Coronary artery (tissue), 2 donors: ENCODE measurements at regions not wholly inside any gene's neighbourhood (a gene's known extent, or its start where the extent isn't known, plus 50 kb on each side); places are given as distances from the start of the nearest gene placed in this dataset.

ENCODE experiments used
- DNase-seq: peaks from one replicate; pipeline ENCODE4 v3.0.0-alpha.2; 2017; ENCODE audit warnings: low spot score
- H3K27ac ChIP-seq, 2 donors: fragments of 200-600 bp; sonication (generic); one replicate each; pipeline ENCODE4 v1.5.1; 2016 to 2019
- H3K4me3 ChIP-seq: fragments of 200-600 bp; sonication (generic); 2 replicates; pipeline ENCODE4 v1.5.1; 2016; ENCODE audit warnings: mild to moderate bottlenecking, moderate library complexity
- CTCF ChIP-seq: fragments of 200-600 bp; sonication (generic); IDR thresholded peaks from one replicate; pipeline ENCODE4 v1.5.1; 2019; ENCODE audit warnings: antibody characterized with exemption

- H3K4me3 ChIP-seq: no peak overlapping the region
- DNase-seq: no peak
- H3K27ac ChIP-seq: no peak overlapping the region
- TF ChIP-seq CTCF: no peak
Observed at GRCh38 chr22:44575381-44576268, 77.6 kb upstream of the RTL6 start.

DNA sequence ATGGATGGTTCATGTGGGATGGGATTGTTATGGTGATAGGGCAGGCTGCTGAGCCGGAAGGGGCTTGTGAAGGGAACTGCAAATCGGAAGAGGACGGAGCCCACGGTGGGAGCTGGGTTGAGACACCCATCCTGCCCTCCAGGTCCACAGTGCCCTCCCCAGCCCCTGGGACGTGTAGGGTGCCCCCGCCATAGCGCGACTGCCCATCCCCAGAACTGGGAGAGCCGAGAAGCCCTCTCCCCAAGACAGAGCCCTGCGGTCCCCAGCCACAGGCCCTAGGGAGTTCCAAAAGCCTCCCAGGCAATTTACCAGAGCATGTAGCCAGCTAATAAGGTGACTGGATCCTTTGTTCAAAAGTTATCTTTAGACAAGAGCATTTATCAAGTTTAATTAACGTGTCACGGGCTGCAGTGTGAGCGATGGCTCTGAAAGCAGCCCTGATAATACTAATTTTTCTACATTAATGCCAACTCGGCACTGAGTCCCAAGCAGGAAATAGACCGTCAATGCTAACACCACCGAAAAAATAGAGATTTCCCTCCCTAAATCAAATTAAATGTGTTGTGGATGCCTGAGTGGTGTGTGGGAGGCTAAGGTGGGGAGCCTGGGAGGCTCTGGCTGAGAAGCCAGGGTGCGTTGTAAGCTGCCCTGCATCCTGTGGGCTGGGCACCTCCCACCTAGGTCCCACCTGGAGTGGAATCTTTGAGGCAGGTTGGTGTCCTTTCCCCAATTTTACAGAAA lies 76.8 kb upstream of the RTL6 start:
- DNase-seq: no peak
- Histone ChIP-seq H3K27ac (no peak overlapping the region), H3K4me3 (no peak overlapping the region)
- no peak for TF ChIP-seq CTCF

DNA sequence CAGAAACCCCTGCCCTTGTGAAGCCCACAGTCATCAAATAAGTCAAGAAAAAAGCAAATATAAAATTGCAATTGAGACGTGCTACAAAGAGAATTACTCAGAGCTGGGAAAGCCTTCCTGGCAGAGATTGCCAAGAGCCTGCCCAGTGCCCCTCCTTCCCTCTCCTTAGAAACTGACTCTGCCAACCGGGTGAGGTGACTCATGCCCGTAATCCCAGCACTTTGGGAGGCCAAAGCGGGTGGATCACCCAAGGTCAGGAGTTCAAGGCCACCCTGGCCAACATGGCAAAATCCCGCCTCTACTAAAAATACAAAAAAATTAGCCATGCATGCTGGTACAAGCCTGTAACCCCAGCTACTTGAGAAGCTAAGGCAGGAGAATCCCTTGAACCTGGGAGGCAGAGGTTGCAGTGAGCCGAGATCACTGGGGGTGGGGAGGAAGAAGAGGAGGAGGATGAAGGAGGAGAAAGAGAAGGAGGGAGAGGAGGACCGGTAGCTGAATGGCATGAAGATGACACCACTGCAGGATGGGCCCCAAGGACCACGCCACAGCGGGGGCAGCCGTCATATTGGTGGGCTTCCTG lies 76.1 kb upstream of the RTL6 start:
- no peak for TF ChIP-seq CTCF
- Histone ChIP-seq H3K27ac (no peak overlapping the region), H3K4me3 (no peak overlapping the region)
- no peak for DNase-seq

DNA sequence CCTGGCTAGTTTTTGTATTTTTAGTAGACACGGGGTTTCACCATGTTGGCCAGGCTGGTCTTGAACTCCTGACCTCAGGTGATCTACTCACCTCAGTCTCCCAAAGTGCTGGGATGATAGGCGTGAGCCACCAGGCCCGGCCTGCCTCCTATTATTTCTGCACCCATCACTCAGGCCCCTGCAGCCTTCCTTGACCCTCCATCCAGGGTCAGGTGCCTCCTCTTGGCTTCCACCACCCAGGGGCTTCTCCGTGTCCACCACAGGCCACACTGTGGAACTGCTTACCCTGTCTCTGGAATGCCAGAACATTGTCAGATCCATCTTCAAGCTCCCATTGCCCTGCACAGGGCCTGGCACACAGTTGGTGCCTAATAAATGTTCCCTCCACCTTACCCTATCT lies 75.4 kb upstream of the RTL6 start:
- no peak for DNase-seq
- no peak overlapping the region for H3K27ac ChIP-seq
- no peak for TF ChIP-seq CTCF
- no peak overlapping the region for H3K4me3 ChIP-seq

GRCh38 chr22:44572414-44573207 lies 74.6 kb upstream of the RTL6 start:
- no peak for DNase-seq
- Histone ChIP-seq H3K4me3 (no peak overlapping the region), H3K27ac (no peak overlapping the region)
- TF ChIP-seq CTCF: no peak

DNA sequence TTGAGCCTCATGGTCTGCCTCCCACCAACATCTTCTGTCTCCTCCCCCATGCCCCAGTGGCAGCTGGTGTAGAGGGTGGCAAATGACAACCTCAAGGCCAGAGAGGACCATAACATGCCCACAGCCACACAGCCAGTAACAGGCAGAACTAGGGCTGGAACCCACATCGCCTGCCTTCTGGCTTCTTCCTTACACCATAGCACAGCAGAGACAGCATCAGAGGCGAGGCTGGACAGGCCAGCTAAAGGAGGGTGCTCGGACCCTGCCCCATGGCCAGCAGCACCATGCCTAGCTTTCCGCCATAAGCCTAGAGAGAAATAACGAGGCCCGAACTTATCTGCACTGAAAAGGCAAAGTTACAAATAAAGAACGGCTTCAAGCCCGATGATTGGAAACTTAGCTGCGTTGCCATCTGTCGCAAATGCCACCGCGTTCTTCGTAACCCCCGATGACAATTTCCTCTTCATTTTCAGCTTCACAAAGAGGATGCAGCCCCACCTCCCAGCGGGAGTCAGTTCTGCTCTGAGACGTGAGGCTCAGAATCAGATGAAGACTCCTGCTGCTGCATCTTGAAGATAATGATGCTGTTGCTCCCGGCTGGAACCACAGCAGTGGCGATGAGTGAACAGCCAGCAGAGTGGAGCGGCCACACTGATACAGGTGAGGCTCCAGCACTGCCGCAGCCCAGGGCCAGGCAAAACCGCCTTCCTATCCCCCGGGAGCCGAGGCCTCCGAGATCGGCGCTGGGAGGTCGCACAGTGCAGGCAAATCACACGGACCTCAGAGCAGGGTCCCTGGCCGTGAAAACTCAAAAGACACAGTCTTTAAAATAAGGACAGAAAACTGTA lies 73.8 kb upstream of the RTL6 start:
- Histone ChIP-seq H3K4me3 (no peak overlapping the region), H3K27ac (no peak overlapping the region)
- DNase-seq: no peak
- no peak for TF ChIP-seq CTCF
